GM12892 (cell line): ENCODE measurements at regions not wholly inside any gene's neighbourhood (a gene's known extent, or its start where the extent isn't known, plus 50 kb on each side); places are given as distances from the start of the nearest gene placed in this dataset.

Experiments used
- POLR2A ChIP-seq: IDR thresholded peaks from 2 replicates; pipeline ENCODE4 v1.6.1; 2011; ENCODE audit warnings: low read depth, low read length, control low read depth
- POLR2AphosphoS5 ChIP-seq: IDR thresholded peaks from 2 replicates; pipeline ENCODE4 v1.6.1; 2011; ENCODE audit warnings: low read depth, low read length, control low read depth
- TAF1 ChIP-seq: IDR thresholded peaks from 2 replicates; pipeline ENCODE4 v1.6.1; 2011; ENCODE audit warnings: low read depth, mild to moderate bottlenecking, control low read depth, low read length, borderline replicate concordance

GRCh38 chr6:145319605-145320004, 415.7 kb downstream of the EPM2A start:
- TF ChIP-seq POLR2A (no peak), POLR2AphosphoS5 (no peak), TAF1 (no peak)
